ENCODE measurements at regions not wholly inside any gene's neighbourhood (a gene's known extent, or its start where the extent isn't known, plus 50 kb on each side); places are given as distances from the start of the nearest gene placed in this dataset.

GRCh38 chr4:10364194-10364593 lies 93.0 kb downstream of the ZNF518B start:
- no peak overlapping the region for H3K4me3 ChIP-seq (ENCODE audit: low read length in 3 of 3)
- H3K4me1 ChIP-seq (ENCODE audit: control insufficient read depth in 3 of 3, insufficient read depth in 3 of 3, low read length in 3 of 3) = no peaks in the 10 kb centered on the region
- H3K27ac ChIP-seq (ENCODE audit: low read depth, low read length) = no peak overlapping the region
- H3K9ac ChIP-seq (ENCODE audit: low read depth in 1 of 3, low read length in 3 of 3) = no peak overlapping the region
- peaks cover 0 to 2% (median 0%) of the 10 kb centered on the region in 3 donors for H3K9me3 ChIP-seq (ENCODE audit: control insufficient read depth in 3 of 3, low read length in 3 of 3)
- H3K27me3 ChIP-seq (ENCODE audit: control insufficient read depth in 3 of 3, insufficient read depth in 3 of 3, low read length in 3 of 3) = no peaks in the 10 kb centered on the region
- H3K36me3 ChIP-seq (ENCODE audit: control insufficient read depth in 3 of 3, insufficient read depth in 3 of 3, low read length in 3 of 3) = no peaks in the 10 kb centered on the region

- Histone ChIP-seq H3K27ac (ENCODE audit: low read depth, low read length) (no peak overlapping the region), H3K4me3 (ENCODE audit: low read length in 3 of 3) (no peak overlapping the region), H3K36me3 (ENCODE audit: control insufficient read depth in 3 of 3, insufficient read depth in 3 of 3, low read length in 3 of 3) (no peaks in the 10 kb centered on the region), H3K9me3 (ENCODE audit: control insufficient read depth in 3 of 3, low read length in 3 of 3) (no peaks in the 10 kb centered on the region), H3K27me3 (ENCODE audit: control insufficient read depth in 3 of 3, insufficient read depth in 3 of 3, low read length in 3 of 3) (peaks cover 0 to 3% (median 3%) of the 10 kb centered on the region in 3 donors), H3K9ac (ENCODE audit: low read depth in 1 of 3, low read length in 3 of 3) (no peak overlapping the region), H3K4me1 (ENCODE audit: control insufficient read depth in 3 of 3, insufficient read depth in 3 of 3, low read length in 3 of 3) (no peaks in the 10 kb centered on the region)
These were observed 102.5 kb downstream of the ZNF518B start for GRCh38 chr4:10354746-10355145.

GRCh38 chr4:10354225-10354624 lies 103.0 kb downstream of the ZNF518B start:
- Histone ChIP-seq H3K9ac (ENCODE audit: low read depth in 1 of 3, low read length in 3 of 3) (no peak overlapping the region), H3K27me3 (ENCODE audit: control insufficient read depth in 3 of 3, insufficient read depth in 3 of 3, low read length in 3 of 3) (peaks cover 0 to 3% (median 3%) of the 10 kb centered on the region in 3 donors), H3K4me3 (ENCODE audit: low read length in 3 of 3) (no peak overlapping the region), H3K9me3 (ENCODE audit: control insufficient read depth in 3 of 3, low read length in 3 of 3) (no peaks in the 10 kb centered on the region), H3K36me3 (ENCODE audit: control insufficient read depth in 3 of 3, insufficient read depth in 3 of 3, low read length in 3 of 3) (no peaks in the 10 kb centered on the region), H3K27ac (ENCODE audit: low read depth, low read length) (no peak overlapping the region), H3K4me1 (ENCODE audit: control insufficient read depth in 3 of 3, insufficient read depth in 3 of 3, low read length in 3 of 3) (no peaks in the 10 kb centered on the region)

GRCh38 chr4:10353110-10353509 lies 104.1 kb downstream of the ZNF518B start:
- Histone ChIP-seq H3K9ac (ENCODE audit: low read depth in 1 of 3, low read length in 3 of 3) (no peak overlapping the region), H3K4me3 (ENCODE audit: low read length in 3 of 3) (no peak overlapping the region), H3K9me3 (ENCODE audit: control insufficient read depth in 3 of 3, low read length in 3 of 3) (no peaks in the 10 kb centered on the region), H3K27ac (ENCODE audit: low read depth, low read length) (no peak overlapping the region), H3K36me3 (ENCODE audit: control insufficient read depth in 3 of 3, insufficient read depth in 3 of 3, low read length in 3 of 3) (no peaks in the 10 kb centered on the region), H3K27me3 (ENCODE audit: control insufficient read depth in 3 of 3, insufficient read depth in 3 of 3, low read length in 3 of 3) (peaks cover 0 to 3% (median 3%) of the 10 kb centered on the region in 3 donors), H3K4me1 (ENCODE audit: control insufficient read depth in 3 of 3, insufficient read depth in 3 of 3, low read length in 3 of 3) (no peaks in the 10 kb centered on the region)

- H3K9me3 ChIP-seq (ENCODE audit: control insufficient read depth in 3 of 3, low read length in 3 of 3) = no peaks in the 10 kb centered on the region
- no peak overlapping the region for H3K27ac ChIP-seq (ENCODE audit: low read depth, low read length)
- no peak overlapping the region for H3K9ac ChIP-seq (ENCODE audit: low read depth in 1 of 3, low read length in 3 of 3)
- no peaks in the 10 kb centered on the region for H3K27me3 ChIP-seq (ENCODE audit: control insufficient read depth in 3 of 3, insufficient read depth in 3 of 3, low read length in 3 of 3)
- no peaks in the 10 kb centered on the region for H3K4me1 ChIP-seq (ENCODE audit: control insufficient read depth in 3 of 3, insufficient read depth in 3 of 3, low read length in 3 of 3)
- H3K36me3 ChIP-seq (ENCODE audit: control insufficient read depth in 3 of 3, insufficient read depth in 3 of 3, low read length in 3 of 3) = no peaks in the 10 kb centered on the region
- no peak overlapping the region for H3K4me3 ChIP-seq (ENCODE audit: low read length in 3 of 3)
These were observed 109.0 kb downstream of the ZNF518B start for GRCh38 chr4:10348241-10348640.

- Histone ChIP-seq H3K9me3 (ENCODE audit: control insufficient read depth in 3 of 3, low read length in 3 of 3) (no peaks in the 10 kb centered on the region), H3K4me3 (ENCODE audit: low read length in 3 of 3) (no peak overlapping the region)
These were observed 109.4 kb downstream of the ZNF518B start for GRCh38 chr4:10347815-10348214.

GRCh38 chr4:10347281-10347795 lies 109.9 kb downstream of the ZNF518B start:
- no peaks in the 10 kb centered on the region for H3K36me3 ChIP-seq (ENCODE audit: control insufficient read depth in 3 of 3, insufficient read depth in 3 of 3, low read length in 3 of 3)
- H3K9me3 ChIP-seq (ENCODE audit: control insufficient read depth in 3 of 3, low read length in 3 of 3) = no peaks in the 10 kb centered on the region
- no peak overlapping the region for H3K27ac ChIP-seq (ENCODE audit: low read depth, low read length)
- no peak overlapping the region for H3K4me3 ChIP-seq (ENCODE audit: low read length in 3 of 3)
- no peaks in the 10 kb centered on the region for H3K4me1 ChIP-seq (ENCODE audit: control insufficient read depth in 3 of 3, insufficient read depth in 3 of 3, low read length in 3 of 3)
- H3K27me3 ChIP-seq (ENCODE audit: control insufficient read depth in 3 of 3, insufficient read depth in 3 of 3, low read length in 3 of 3) = no peaks in the 10 kb centered on the region
- H3K9ac ChIP-seq (ENCODE audit: low read depth in 1 of 3, low read length in 3 of 3) = no peak overlapping the region

More at GRCh38 chr4:10347815-10348214, 109.4 kb downstream of the ZNF518B start:
- Histone ChIP-seq H3K27me3 (ENCODE audit: control insufficient read depth in 3 of 3, insufficient read depth in 3 of 3, low read length in 3 of 3) (no peaks in the 10 kb centered on the region), H3K9ac (ENCODE audit: low read depth in 1 of 3, low read length in 3 of 3) (no peak overlapping the region), H3K27ac (ENCODE audit: low read depth, low read length) (no peak overlapping the region), H3K36me3 (ENCODE audit: control insufficient read depth in 3 of 3, insufficient read depth in 3 of 3, low read length in 3 of 3) (no peaks in the 10 kb centered on the region), H3K4me1 (ENCODE audit: control insufficient read depth in 3 of 3, insufficient read depth in 3 of 3, low read length in 3 of 3) (no peaks in the 10 kb centered on the region)

- no peaks in the 10 kb centered on the region for H3K4me1 ChIP-seq (ENCODE audit: control insufficient read depth in 3 of 3, insufficient read depth in 3 of 3, low read length in 3 of 3)
- no peaks in the 10 kb centered on the region for H3K9me3 ChIP-seq (ENCODE audit: control insufficient read depth in 3 of 3, low read length in 3 of 3)
- no peak overlapping the region for H3K4me3 ChIP-seq (ENCODE audit: low read length in 3 of 3)
- H3K36me3 ChIP-seq (ENCODE audit: control insufficient read depth in 3 of 3, insufficient read depth in 3 of 3, low read length in 3 of 3) = no peaks in the 10 kb centered on the region
- H3K27me3 ChIP-seq (ENCODE audit: control insufficient read depth in 3 of 3, insufficient read depth in 3 of 3, low read length in 3 of 3) = no peaks in the 10 kb centered on the region
- H3K9ac ChIP-seq (ENCODE audit: low read depth in 1 of 3, low read length in 3 of 3) = no peak overlapping the region
- no peak overlapping the region for H3K27ac ChIP-seq (ENCODE audit: low read depth, low read length)
These were observed 111.2 kb downstream of the ZNF518B start for GRCh38 chr4:10346023-10346422.

GRCh38 chr4:10345381-10345784 lies 111.8 kb downstream of the ZNF518B start:
- no peak overlapping the region for H3K27ac ChIP-seq (ENCODE audit: low read depth, low read length)
- H3K9ac ChIP-seq (ENCODE audit: low read depth in 1 of 3, low read length in 3 of 3) = no peak overlapping the region

GRCh38 chr4:10344824-10345223 lies 112.4 kb downstream of the ZNF518B start:
- Histone ChIP-seq H3K9ac (ENCODE audit: low read depth in 1 of 3, low read length in 3 of 3) (no peak overlapping the region), H3K27ac (ENCODE audit: low read depth, low read length) (no peak overlapping the region), H3K27me3 (ENCODE audit: control insufficient read depth in 3 of 3, insufficient read depth in 3 of 3, low read length in 3 of 3) (no peaks in the 10 kb centered on the region), H3K4me3 (ENCODE audit: low read length in 3 of 3) (no peak overlapping the region), H3K4me1 (ENCODE audit: control insufficient read depth in 3 of 3, insufficient read depth in 3 of 3, low read length in 3 of 3) (no peaks in the 10 kb centered on the region), H3K36me3 (ENCODE audit: control insufficient read depth in 3 of 3, insufficient read depth in 3 of 3, low read length in 3 of 3) (no peaks in the 10 kb centered on the region), H3K9me3 (ENCODE audit: control insufficient read depth in 3 of 3, low read length in 3 of 3) (no peaks in the 10 kb centered on the region)

More at GRCh38 chr4:10345381-10345784, 111.8 kb downstream of the ZNF518B start:
- Histone ChIP-seq H3K9me3 (ENCODE audit: control insufficient read depth in 3 of 3, low read length in 3 of 3) (no peaks in the 10 kb centered on the region), H3K4me3 (ENCODE audit: low read length in 3 of 3) (no peak overlapping the region), H3K36me3 (ENCODE audit: control insufficient read depth in 3 of 3, insufficient read depth in 3 of 3, low read length in 3 of 3) (no peaks in the 10 kb centered on the region), H3K4me1 (ENCODE audit: control insufficient read depth in 3 of 3, insufficient read depth in 3 of 3, low read length in 3 of 3) (no peaks in the 10 kb centered on the region), H3K27me3 (ENCODE audit: control insufficient read depth in 3 of 3, insufficient read depth in 3 of 3, low read length in 3 of 3) (no peaks in the 10 kb centered on the region)

All from skeletal muscle tissue (tissue), 3 donors.